ENCODE measurements at regions not wholly inside any gene's neighbourhood (a gene's known extent, or its start where the extent isn't known, plus 50 kb on each side); places are given as distances from the start of the nearest gene placed in this dataset.

DNA sequence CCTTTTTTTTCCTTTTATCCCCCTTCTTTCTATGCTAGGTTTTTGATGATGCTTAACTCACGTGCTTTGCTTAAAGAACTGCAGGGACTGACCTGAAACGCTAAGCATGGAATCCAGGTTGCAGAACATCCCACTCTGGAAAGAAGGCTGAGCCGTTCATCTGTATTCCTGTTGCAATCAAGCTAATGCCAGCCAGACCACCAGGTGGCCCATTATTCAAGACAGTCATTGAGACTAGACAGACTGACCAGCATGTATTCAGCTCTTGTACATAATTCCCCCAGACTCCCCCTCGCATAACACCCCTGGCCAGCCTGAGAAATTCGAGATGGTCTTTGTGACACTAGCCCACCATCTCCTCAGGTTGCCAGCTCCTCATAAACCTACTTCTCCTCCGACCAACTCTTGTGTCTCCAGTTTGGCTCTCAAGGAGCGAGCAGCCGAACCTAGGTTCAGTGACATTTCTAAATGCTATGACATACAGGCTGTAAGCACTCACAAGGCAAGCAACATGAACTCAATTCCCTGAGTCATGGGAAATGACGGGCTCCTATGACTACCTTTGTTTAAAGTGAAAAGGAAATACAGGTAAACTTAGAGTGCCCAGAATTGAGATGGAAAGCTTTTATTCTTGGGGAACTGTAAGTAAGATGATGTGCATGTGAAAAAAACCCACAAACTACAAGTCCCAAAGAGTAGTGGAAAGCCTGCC is 309.3 kb upstream of the CDYL start:
- TF ChIP-seq, protein P1, sequence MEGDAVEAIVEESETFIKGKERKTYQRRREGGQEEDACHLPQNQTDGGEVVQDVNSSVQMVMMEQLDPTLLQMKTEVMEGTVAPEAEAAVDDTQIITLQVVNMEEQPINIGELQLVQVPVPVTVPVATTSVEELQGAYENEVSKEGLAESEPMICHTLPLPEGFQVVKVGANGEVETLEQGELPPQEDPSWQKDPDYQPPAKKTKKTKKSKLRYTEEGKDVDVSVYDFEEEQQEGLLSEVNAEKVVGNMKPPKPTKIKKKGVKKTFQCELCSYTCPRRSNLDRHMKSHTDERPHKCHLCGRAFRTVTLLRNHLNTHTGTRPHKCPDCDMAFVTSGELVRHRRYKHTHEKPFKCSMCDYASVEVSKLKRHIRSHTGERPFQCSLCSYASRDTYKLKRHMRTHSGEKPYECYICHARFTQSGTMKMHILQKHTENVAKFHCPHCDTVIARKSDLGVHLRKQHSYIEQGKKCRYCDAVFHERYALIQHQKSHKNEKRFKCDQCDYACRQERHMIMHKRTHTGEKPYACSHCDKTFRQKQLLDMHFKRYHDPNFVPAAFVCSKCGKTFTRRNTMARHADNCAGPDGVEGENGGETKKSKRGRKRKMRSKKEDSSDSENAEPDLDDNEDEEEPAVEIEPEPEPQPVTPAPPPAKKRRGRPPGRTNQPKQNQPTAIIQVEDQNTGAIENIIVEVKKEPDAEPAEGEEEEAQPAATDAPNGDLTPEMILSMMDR (IDR thresholded peaks at IDR 0.05), result no peak
- no peak for TF ChIP-seq POLR2AphosphoS5 (IDR thresholded peaks at IDR 0.05)
- no peak for TF ChIP-seq POLR2A (IDR thresholded peaks at IDR 0.05)

Data from breast epithelium (tissue), 3 donors.